ENCODE measurements at regions not wholly inside any gene's neighbourhood (a gene's known extent, or its start where the extent isn't known, plus 50 kb on each side); places are given as distances from the start of the nearest gene placed in this dataset.

DNA sequence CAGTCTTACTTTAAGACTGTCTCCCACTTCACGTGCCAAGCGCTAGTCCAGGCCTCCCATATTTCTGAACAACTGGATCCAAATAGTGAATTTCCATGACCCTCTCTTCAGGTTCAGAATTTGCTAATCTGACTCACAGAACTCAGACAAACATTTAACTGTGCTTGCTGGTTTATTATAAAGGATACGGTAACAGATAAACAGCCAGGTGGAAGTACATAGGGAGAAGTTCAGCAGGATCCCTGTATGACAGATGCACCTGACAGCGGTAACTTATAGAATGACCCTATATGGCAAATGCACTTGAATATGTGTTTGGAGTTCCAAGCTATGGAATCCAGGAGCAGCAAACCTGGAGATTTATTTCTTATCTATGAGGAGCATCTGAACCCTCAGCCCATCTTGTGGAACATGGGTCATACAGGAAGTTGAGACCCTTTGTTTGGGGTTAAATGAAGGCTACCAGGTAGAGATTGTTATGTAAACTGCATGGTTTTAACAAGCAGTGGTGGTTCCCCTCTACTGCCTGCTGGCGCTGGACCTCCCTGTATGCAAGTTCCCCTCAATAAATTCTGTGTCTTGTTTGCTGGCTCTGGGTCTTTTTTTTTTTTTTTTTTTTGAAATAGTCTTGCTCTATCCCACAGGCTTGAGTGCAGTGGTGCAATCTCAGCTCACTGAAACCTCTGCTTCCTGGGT lies 622.6 kb downstream of the KCNJ2 start:
- DNase-seq (ENCODE audit: insufficient read length) (no peak), FAIRE-seq (no peak)
- TF ChIP-seq TAF1 (IDR thresholded peaks at IDR 0.05; ENCODE audit: borderline replicate concordance, low read depth, low read length), result no peak
- no peak for TF ChIP-seq POLR2A (IDR thresholded peaks at IDR 0.05; ENCODE audit: low read depth, low read length)
- no peak for TF ChIP-seq POLR2AphosphoS5 (IDR thresholded peaks at IDR 0.05; ENCODE audit: low read depth, low read length)

DNA sequence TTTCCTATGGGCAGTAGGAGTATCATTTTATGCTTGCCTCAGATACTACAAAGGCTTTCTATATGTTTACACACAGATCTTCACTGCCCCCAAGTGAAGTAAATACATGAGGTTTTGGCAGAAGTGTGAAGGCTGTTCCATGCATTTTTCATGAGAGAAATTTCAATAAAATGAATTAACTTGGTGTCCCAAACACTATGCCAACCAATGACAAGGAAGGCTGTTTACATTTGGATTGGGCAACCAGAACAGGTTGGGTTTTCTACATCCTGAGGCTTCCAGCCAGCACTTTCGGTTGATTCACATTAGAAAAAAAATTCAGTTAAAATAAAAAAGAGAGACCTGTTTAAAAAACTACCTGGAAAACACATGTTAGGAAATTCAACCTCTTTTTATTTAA lies 625.4 kb downstream of the KCNJ2 start:
- FAIRE-seq, result no peak
- DNase-seq (ENCODE audit: insufficient read length), result no peak
- TF ChIP-seq POLR2AphosphoS5 (IDR thresholded peaks at IDR 0.05; ENCODE audit: low read depth, low read length) (no peak), TAF1 (IDR thresholded peaks at IDR 0.05; ENCODE audit: borderline replicate concordance, low read depth, low read length) (no peak), POLR2A (IDR thresholded peaks at IDR 0.05; ENCODE audit: low read depth, low read length) (no peak)

DNA sequence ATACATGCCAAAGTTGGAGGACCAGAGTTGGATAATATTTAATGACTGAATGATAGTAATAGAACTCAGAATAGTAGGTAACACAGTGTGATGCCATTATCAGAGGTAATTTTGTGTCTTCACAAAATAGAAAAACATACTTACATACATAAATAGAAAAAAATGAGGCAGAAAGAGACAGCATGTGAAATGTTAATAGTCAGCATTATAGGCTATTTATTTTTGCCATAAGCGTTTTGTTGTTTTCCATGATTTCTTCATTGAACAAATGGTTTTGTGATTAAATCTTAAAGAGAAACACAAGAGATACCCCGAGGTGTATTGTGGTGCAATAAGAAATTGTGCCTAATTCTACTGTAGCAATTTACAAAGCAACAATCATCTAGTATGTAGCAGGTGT lies 626.3 kb downstream of the KCNJ2 start:
- no peak for DNase-seq (ENCODE audit: insufficient read length)
- TF ChIP-seq TAF1 (IDR thresholded peaks at IDR 0.05; ENCODE audit: borderline replicate concordance, low read depth, low read length), result no peak
- no peak for TF ChIP-seq POLR2AphosphoS5 (IDR thresholded peaks at IDR 0.05; ENCODE audit: low read depth, low read length)
- no peak for TF ChIP-seq POLR2A (IDR thresholded peaks at IDR 0.05; ENCODE audit: low read depth, low read length)
- no peak for FAIRE-seq

GRCh38 chr17:70796757-70797156 lies 627.4 kb downstream of the KCNJ2 start:
- FAIRE-seq (no peak), DNase-seq (ENCODE audit: insufficient read length) (no peak)
- no peak for TF ChIP-seq TAF1 (IDR thresholded peaks at IDR 0.05; ENCODE audit: borderline replicate concordance, low read depth, low read length)
- no peak for TF ChIP-seq POLR2AphosphoS5 (IDR thresholded peaks at IDR 0.05; ENCODE audit: low read depth, low read length)
- TF ChIP-seq POLR2A (IDR thresholded peaks at IDR 0.05; ENCODE audit: low read depth, low read length), result no peak

GRCh38 chr17:70797166-70797565 lies 627.8 kb downstream of the KCNJ2 start:
- DNase-seq (ENCODE audit: insufficient read length), result no peak
- no peak for FAIRE-seq
- no peak for TF ChIP-seq POLR2AphosphoS5 (IDR thresholded peaks at IDR 0.05; ENCODE audit: low read depth, low read length)
- TF ChIP-seq TAF1 (IDR thresholded peaks at IDR 0.05; ENCODE audit: borderline replicate concordance, low read depth, low read length), result no peak
- TF ChIP-seq POLR2A (IDR thresholded peaks at IDR 0.05; ENCODE audit: low read depth, low read length), result no peak

DNA sequence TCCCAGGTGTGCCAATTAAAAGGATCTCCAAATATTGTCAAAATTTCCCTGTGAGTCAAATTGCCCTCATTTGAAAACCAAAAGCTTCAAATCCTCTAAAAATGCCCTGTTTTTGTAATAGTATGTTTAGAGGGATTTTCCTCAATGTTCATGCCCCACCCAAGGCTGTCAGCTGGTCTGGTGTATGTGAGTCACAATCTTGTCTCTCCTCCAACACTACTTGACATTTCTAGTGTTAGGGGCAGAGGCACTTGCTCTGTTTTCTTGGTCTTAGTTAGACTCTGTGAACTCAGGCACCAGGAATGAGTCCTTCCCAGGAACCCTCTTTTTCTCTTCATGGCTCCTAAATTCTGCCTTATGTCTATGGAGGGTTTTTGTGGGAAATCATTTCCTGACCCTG lies 634.8 kb downstream of the KCNJ2 start:
- no peak for FAIRE-seq
- no peak for TF ChIP-seq POLR2AphosphoS5 (IDR thresholded peaks at IDR 0.05; ENCODE audit: low read depth, low read length)
- TF ChIP-seq POLR2A (IDR thresholded peaks at IDR 0.05; ENCODE audit: low read depth, low read length), result no peak
- no peak for DNase-seq (ENCODE audit: insufficient read length)

DNA sequence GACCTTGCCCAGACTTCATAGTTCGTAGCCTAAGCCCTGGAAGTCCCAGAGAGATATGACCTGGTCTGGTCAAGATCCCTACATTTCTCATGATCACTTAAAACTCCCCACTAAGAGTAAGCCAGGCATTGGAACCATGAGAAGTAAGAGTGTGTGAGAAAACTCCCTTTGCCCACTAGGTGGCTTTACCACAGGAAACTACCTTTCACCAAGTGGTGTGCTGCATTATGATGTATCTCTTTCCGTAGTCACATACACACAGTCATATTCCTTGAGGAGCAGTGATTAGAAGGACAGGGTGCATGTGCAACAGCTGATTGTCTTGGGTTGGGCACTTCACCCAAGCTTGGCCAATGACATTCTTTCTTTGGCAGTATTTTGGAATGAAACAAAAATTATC lies 639.3 kb downstream of the KCNJ2 start:
- no peak for TF ChIP-seq TAF1 (IDR thresholded peaks at IDR 0.05; ENCODE audit: borderline replicate concordance, low read depth, low read length)
- no peak for TF ChIP-seq POLR2AphosphoS5 (IDR thresholded peaks at IDR 0.05; ENCODE audit: low read depth, low read length)
- TF ChIP-seq POLR2A (IDR thresholded peaks at IDR 0.05; ENCODE audit: low read depth, low read length), result no peak
- no peak for DNase-seq (ENCODE audit: insufficient read length)
- no peak for FAIRE-seq

GRCh38 chr17:70810609-70811008 lies 641.3 kb downstream of the KCNJ2 start:
- DNase-seq (ENCODE audit: insufficient read length), result no peak
- TF ChIP-seq TAF1 (IDR thresholded peaks at IDR 0.05; ENCODE audit: borderline replicate concordance, low read depth, low read length) (no peak), POLR2AphosphoS5 (IDR thresholded peaks at IDR 0.05; ENCODE audit: low read depth, low read length) (no peak)
- no peak for FAIRE-seq

GRCh38 chr17:70813355-70813930 lies 644.1 kb downstream of the KCNJ2 start:
- no peak for FAIRE-seq
- TF ChIP-seq POLR2AphosphoS5 (IDR thresholded peaks at IDR 0.05; ENCODE audit: low read depth, low read length) (no peak), TAF1 (IDR thresholded peaks at IDR 0.05; ENCODE audit: borderline replicate concordance, low read depth, low read length) (no peak), POLR2A (IDR thresholded peaks at IDR 0.05; ENCODE audit: low read depth, low read length) (no peak)
- no peak for DNase-seq (ENCODE audit: insufficient read length)

GRCh38 chr17:70819183-70819582 lies 649.9 kb downstream of the KCNJ2 start:
- FAIRE-seq (no peak), DNase-seq (ENCODE audit: insufficient read length) (no peak)
- TF ChIP-seq TAF1 (IDR thresholded peaks at IDR 0.05; ENCODE audit: borderline replicate concordance, low read depth, low read length) (no peak), POLR2A (IDR thresholded peaks at IDR 0.05; ENCODE audit: low read depth, low read length) (no peak), POLR2AphosphoS5 (IDR thresholded peaks at IDR 0.05; ENCODE audit: low read depth, low read length) (no peak)

GRCh38 chr17:70820276-70820675 lies 650.9 kb downstream of the KCNJ2 start:
- TF ChIP-seq TAF1 (IDR thresholded peaks at IDR 0.05; ENCODE audit: borderline replicate concordance, low read depth, low read length), result no peak
- TF ChIP-seq POLR2AphosphoS5 (IDR thresholded peaks at IDR 0.05; ENCODE audit: low read depth, low read length), result no peak
- no peak for TF ChIP-seq POLR2A (IDR thresholded peaks at IDR 0.05; ENCODE audit: low read depth, low read length)
- DNase-seq (ENCODE audit: insufficient read length), result no peak
- FAIRE-seq, result no peak

DNA sequence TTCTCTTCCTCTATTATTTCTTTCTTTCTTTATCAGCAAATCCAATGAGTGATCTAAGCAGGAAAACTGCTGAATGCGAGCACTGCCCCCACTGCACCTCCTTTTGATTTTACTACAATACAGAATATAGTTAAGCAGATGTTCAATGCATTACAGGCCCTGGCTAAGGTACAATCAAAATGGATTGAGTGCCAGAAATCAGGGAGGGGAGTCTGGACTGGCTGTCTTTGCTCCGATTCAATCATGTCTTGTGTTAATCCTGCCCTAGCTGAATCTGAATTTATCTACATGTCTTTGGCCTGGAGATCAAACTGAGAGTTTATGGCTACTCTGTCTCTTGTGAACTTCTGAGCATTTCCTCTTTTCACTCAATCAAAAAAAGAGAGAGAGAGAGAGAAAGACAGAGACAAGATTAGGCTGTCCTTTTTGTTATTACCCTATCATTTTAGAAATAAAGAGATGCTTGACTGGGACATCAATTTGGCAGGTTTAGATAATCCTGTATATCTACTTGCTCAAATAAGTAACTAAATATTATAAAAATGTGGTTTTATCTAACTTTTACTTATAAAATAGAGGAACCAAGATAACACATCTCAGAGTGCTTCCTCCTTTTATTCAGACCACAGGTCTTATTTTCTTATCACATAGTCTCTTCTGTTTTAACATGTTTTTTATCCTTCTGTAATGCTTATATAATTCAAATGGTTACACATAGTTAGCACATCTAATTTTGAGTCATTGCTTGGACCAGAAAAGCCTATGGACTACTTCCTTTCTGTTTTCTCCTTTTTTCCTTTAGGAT lies 656.2 kb downstream of the KCNJ2 start:
- FAIRE-seq, result no peak
- DNase-seq (ENCODE audit: insufficient read length), result no peak
- TF ChIP-seq POLR2AphosphoS5 (IDR thresholded peaks at IDR 0.05; ENCODE audit: low read depth, low read length) (no peak), TAF1 (IDR thresholded peaks at IDR 0.05; ENCODE audit: borderline replicate concordance, low read depth, low read length) (no peak), POLR2A (IDR thresholded peaks at IDR 0.05; ENCODE audit: low read depth, low read length) (no peak)
